ENCODE measurements at regions not wholly inside any gene's neighbourhood (a gene's known extent, or its start where the extent isn't known, plus 50 kb on each side); places are given as distances from the start of the nearest gene placed in this dataset.

DNA sequence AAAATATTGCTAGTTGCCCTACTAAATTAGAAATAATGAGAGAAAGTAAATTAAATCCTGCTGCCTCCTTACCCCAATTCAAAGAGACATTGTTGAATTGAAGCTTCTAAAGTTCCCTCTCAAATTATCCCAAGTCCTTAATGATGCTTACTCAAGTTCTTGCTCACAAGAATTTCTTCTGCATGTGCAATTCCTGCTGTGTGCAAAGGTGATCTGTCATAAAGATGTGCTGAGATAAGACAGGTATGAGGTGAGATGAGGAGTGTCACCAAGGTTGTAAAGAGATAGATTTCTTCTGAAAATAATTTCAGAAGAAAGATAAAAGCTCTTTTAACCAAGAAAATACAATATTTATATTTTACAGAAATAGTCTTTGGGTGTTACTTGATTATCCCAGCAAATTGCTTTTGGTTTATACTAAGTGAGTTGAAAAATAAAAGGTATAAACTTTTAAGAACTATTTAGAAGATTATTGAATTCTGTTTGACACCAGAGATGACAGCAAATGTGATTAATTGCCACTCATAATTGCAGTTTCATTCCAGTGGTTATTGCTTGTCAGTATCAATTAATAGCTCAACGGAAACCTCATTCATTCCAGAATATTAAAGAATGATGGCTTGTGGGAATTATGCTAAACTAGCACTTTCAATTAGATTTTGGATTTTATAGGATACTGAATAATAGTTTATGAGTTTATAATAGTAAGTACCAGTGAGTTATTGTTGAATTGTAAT, 674.3 kb downstream of the STK39 start:
- TF ChIP-seq, protein P1, sequence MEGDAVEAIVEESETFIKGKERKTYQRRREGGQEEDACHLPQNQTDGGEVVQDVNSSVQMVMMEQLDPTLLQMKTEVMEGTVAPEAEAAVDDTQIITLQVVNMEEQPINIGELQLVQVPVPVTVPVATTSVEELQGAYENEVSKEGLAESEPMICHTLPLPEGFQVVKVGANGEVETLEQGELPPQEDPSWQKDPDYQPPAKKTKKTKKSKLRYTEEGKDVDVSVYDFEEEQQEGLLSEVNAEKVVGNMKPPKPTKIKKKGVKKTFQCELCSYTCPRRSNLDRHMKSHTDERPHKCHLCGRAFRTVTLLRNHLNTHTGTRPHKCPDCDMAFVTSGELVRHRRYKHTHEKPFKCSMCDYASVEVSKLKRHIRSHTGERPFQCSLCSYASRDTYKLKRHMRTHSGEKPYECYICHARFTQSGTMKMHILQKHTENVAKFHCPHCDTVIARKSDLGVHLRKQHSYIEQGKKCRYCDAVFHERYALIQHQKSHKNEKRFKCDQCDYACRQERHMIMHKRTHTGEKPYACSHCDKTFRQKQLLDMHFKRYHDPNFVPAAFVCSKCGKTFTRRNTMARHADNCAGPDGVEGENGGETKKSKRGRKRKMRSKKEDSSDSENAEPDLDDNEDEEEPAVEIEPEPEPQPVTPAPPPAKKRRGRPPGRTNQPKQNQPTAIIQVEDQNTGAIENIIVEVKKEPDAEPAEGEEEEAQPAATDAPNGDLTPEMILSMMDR (IDR thresholded peaks at IDR 0.05; ENCODE audit: low read depth, low read length, missing input control), result no peak
- TF ChIP-seq RXRA (IDR thresholded peaks at IDR 0.05), result no peak
- TF ChIP-seq, protein P2, sequence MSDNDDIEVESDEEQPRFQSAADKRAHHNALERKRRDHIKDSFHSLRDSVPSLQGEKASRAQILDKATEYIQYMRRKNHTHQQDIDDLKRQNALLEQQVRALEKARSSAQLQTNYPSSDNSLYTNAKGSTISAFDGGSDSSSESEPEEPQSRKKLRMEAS (IDR thresholded peaks at IDR 0.05), result no peak
- TF ChIP-seq RAD21 (IDR thresholded peaks at IDR 0.05), result no peak
- TF ChIP-seq YY1 (IDR thresholded peaks at IDR 0.05), result no peak
